Subcutaneous abdominal adipose tissue (tissue), 5 donors: ENCODE measurements at regions not wholly inside any gene's neighbourhood (a gene's known extent, or its start where the extent isn't known, plus 50 kb on each side); places are given as distances from the start of the nearest gene placed in this dataset.

ENCODE experiments used
- H3K27ac ChIP-seq: one replicate; pipeline ENCODE4 v1.7.0; 2013; ENCODE audit warnings: low read depth, mild to moderate bottlenecking, inconsistent platforms, low read length, moderate library complexity
- H3K27me3 ChIP-seq, 5 donors: one replicate each; pipeline ENCODE4 v1.7.0; 2013; ENCODE audit warnings: low read length in 5 of 5, inconsistent platforms in 1 of 5; ENCODE audit not compliant: control insufficient read depth in 5 of 5, insufficient read depth in 4 of 5
- H3K36me3 ChIP-seq, 5 donors: one replicate each; pipeline ENCODE4 v1.7.0; 2013; ENCODE audit warnings: low read length in 5 of 5; ENCODE audit not compliant: control insufficient read depth in 5 of 5, insufficient read depth in 5 of 5
- H3K4me1 ChIP-seq, 5 donors: one replicate each; pipeline ENCODE4 v1.7.0; 2013; ENCODE audit warnings: low read length in 5 of 5, mild to moderate bottlenecking in 3 of 5, moderate library complexity in 1 of 5; ENCODE audit not compliant: control insufficient read depth in 5 of 5, insufficient read depth in 5 of 5
- H3K4me3 ChIP-seq, 5 donors: one replicate each; pipeline ENCODE4 v1.7.0; 2013; ENCODE audit warnings: low read length in 5 of 5, low read depth in 1 of 5
- H3K9ac ChIP-seq, 5 donors: one replicate each; pipeline ENCODE4 v1.7.0; 2013; ENCODE audit warnings: low read length in 5 of 5, mild to moderate bottlenecking in 4 of 5, moderate library complexity in 3 of 5
- H3K9me3 ChIP-seq, 5 donors: one replicate each; pipeline ENCODE4 v1.7.0; 2013; ENCODE audit warnings: low read length in 5 of 5; ENCODE audit not compliant: control insufficient read depth in 5 of 5
- donor health status: healthy.
- donor health status: healthy.
- donor health status: healthy.
- donor health status: healthy.
- donor health status: healthy.

GRCh38 chr7:110061387-110061786, 1029.5 kb upstream of the LRRN3 start:
- no peak overlapping the region for H3K9ac ChIP-seq
- no peaks in the 10 kb centered on the region for H3K27me3 ChIP-seq
- H3K27ac ChIP-seq = no peak overlapping the region
- no peaks in the 10 kb centered on the region for H3K36me3 ChIP-seq
- H3K4me3 ChIP-seq = no peak overlapping the region
- no peaks in the 10 kb centered on the region for H3K4me1 ChIP-seq
- H3K9me3 ChIP-seq = no peaks in the 10 kb centered on the region

DNA sequence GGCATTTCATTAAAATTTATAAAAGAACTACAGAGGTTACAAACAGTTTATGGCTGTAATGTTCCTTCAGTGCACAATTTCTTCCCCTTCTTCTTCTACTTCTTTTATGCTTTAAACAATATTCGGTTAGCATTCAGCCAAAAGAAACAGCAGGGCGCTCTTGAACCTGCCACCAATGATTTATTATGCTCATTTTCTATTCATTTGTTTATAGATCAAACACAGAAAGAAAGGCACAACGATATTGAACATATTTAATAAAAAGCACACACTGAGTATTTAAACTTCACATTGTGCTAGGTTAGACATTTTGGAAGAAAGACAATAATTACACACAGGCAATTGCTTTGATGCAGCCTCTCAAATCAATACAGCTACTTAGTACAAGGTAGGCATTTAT, 1025.8 kb upstream of the LRRN3 start:
- H3K27me3 ChIP-seq = no peaks in the 10 kb centered on the region
- H3K27ac ChIP-seq = no peak overlapping the region
- H3K4me1 ChIP-seq = no peaks in the 10 kb centered on the region
- no peak overlapping the region for H3K4me3 ChIP-seq
- no peaks in the 10 kb centered on the region for H3K9me3 ChIP-seq
- no peak overlapping the region for H3K9ac ChIP-seq
- H3K36me3 ChIP-seq = no peaks in the 10 kb centered on the region

- Histone ChIP-seq H3K9ac (no peak overlapping the region), H3K9me3 (no peaks in the 10 kb centered on the region), H3K36me3 (no peaks in the 10 kb centered on the region), H3K4me1 (no peaks in the 10 kb centered on the region), H3K27me3 (no peaks in the 10 kb centered on the region), H3K27ac (no peak overlapping the region), H3K4me3 (no peak overlapping the region)
These were observed 1024.1 kb upstream of the LRRN3 start for GRCh38 chr7:110066843-110067242.

- no peaks in the 10 kb centered on the region for H3K27me3 ChIP-seq
- H3K9me3 ChIP-seq = no peaks in the 10 kb centered on the region
- H3K36me3 ChIP-seq = no peaks in the 10 kb centered on the region
- no peak overlapping the region for H3K9ac ChIP-seq
- no peak overlapping the region for H3K4me3 ChIP-seq
- no peaks in the 10 kb centered on the region for H3K4me1 ChIP-seq
- H3K27ac ChIP-seq = no peak overlapping the region
These were observed 1019.7 kb upstream of the LRRN3 start for GRCh38 chr7:110071192-110071591.

DNA sequence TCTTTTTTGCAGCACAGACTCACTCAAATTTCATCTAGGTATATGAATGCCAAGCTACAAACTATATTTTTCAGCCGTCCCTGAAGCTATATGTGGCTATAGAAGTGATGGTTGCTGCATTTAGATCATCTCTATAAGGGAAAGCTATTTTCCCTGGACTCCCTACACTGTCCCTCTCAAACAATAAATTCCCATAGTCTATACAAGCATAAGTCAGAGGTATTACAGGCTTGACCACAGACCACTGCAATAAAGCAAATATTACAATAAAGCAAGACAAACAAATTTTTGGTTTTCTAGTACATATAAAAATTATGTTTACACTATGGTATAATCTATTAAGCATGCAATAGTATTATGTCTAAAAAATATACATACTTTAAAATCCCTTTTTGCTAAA, 1015.5 kb upstream of the LRRN3 start:
- no peaks in the 10 kb centered on the region for H3K27me3 ChIP-seq
- H3K9me3 ChIP-seq = no peaks in the 10 kb centered on the region
- no peak overlapping the region for H3K9ac ChIP-seq
- H3K4me1 ChIP-seq = no peaks in the 10 kb centered on the region
- no peaks in the 10 kb centered on the region for H3K36me3 ChIP-seq
- no peak overlapping the region for H3K4me3 ChIP-seq
- no peak overlapping the region for H3K27ac ChIP-seq

DNA sequence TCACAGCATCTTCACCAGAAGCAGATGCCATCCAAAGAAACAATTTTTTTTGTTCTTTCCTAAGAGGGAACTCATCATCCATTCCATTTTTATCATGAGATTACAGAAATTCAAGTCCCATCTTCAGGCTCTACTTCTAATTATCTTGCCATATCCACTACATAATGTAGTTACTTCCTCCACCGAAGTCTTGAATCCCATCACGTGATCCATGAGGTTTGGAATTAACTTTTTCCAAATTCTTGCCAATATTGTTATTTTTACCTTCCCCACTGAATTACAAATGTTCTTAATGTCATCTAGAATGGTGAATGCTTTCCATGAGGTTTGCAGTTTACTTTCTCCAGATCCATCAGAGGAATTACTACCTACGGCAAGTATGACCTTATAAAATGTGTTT, 1014.7 kb upstream of the LRRN3 start:
- Histone ChIP-seq H3K4me1 (no peaks in the 10 kb centered on the region), H3K9me3 (no peaks in the 10 kb centered on the region)

DNA sequence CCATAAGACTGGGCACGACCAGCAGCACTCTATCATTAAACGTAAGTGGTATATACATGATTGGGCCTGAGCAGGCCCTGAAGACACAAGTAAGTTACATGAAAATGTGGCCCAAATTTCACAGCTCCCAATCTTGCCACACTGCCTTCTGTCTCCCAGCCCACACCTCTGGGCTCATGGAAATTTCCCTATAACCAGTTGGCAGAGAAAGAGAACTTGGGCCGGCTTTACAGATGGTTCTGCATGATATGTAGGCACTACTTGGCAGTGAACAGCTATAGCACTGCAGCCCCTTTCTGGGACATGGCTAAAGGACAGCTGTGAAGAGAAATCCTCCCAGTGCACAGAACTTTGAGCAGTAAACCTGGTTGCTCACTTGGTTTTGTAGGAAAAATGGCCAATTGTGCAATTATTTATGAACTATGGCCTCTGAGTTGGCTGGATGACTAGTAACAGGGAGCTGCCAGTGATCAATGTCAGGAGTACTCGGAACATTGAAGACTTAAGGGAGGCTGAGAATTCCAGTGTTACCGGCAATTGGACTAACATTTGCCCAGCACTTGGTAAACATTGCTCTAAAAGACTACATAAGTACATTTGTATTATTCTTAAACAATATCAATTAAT, 1006.6 kb upstream of the LRRN3 start:
- no peak overlapping the region for H3K4me3 ChIP-seq
- H3K9me3 ChIP-seq = no peaks in the 10 kb centered on the region
- no peak overlapping the region for H3K27ac ChIP-seq
- H3K27me3 ChIP-seq = no peaks in the 10 kb centered on the region
- peaks cover 0 to 6% (median 6%) of the 10 kb centered on the region in 5 donors for H3K4me1 ChIP-seq
- no peak overlapping the region for H3K9ac ChIP-seq
- no peaks in the 10 kb centered on the region for H3K36me3 ChIP-seq

More for the DNA sequence above, 1014.7 kb upstream of the LRRN3 start:
- no peaks in the 10 kb centered on the region for H3K27me3 ChIP-seq
- H3K9ac ChIP-seq = no peak overlapping the region
- no peaks in the 10 kb centered on the region for H3K36me3 ChIP-seq
- no peak overlapping the region for H3K27ac ChIP-seq
- H3K4me3 ChIP-seq = no peak overlapping the region

GRCh38 chr7:110090110-110090820, 1000.7 kb upstream of the LRRN3 start:
- Histone ChIP-seq H3K36me3 (no peaks in the 10 kb centered on the region), H3K27ac (no peak overlapping the region), H3K9ac (no peak overlapping the region), H3K4me1 (no peaks in the 10 kb centered on the region), H3K9me3 (no peaks in the 10 kb centered on the region), H3K27me3 (no peaks in the 10 kb centered on the region), H3K4me3 (no peak overlapping the region)

GRCh38 chr7:110095372-110096052, 995.4 kb upstream of the LRRN3 start:
- Histone ChIP-seq H3K36me3 (no peaks in the 10 kb centered on the region), H3K27ac (no peak overlapping the region), H3K9me3 (peaks cover 0 to 4% (median 0%) of the 10 kb centered on the region in 5 donors), H3K4me1 (no peaks in the 10 kb centered on the region), H3K4me3 (no peak overlapping the region), H3K9ac (no peak overlapping the region), H3K27me3 (no peaks in the 10 kb centered on the region)

DNA sequence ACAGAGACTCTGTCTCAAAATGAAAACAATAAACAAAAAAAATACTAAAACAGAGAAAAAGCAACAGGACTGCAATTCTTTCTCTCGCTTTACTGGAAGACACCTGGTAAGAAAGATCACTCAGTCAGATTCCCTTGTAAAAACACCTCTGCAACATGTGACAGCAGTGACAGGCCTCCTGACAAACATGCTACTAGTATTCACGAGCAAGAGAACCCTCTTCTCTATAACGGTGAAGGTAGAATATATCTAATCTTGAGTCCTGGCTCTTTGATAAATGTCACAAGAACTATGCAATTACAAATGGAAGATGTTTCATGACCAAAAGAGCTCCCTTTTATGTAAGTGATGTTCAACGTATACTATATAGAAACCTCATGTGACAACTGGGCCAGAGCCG, 986.7 kb upstream of the LRRN3 start:
- no peak overlapping the region for H3K27ac ChIP-seq
- no peaks in the 10 kb centered on the region for H3K4me1 ChIP-seq
- H3K27me3 ChIP-seq = no peaks in the 10 kb centered on the region
- peaks cover 0 to 2% (median 0%) of the 10 kb centered on the region in 5 donors for H3K9me3 ChIP-seq
- H3K36me3 ChIP-seq = no peaks in the 10 kb centered on the region
- no peak overlapping the region for H3K4me3 ChIP-seq
- no peak overlapping the region for H3K9ac ChIP-seq
